H9 (cell line): ENCODE measurements at regions not wholly inside any gene's neighbourhood (a gene's known extent, or its start where the extent isn't known, plus 50 kb on each side); places are given as distances from the start of the nearest gene placed in this dataset.

Experiments
- DNase-seq: peaks from one replicate; pipeline ENCODE4 v3.0.0-alpha.2; 2017
- H2AFZ ChIP-seq: one replicate; pipeline ENCODE4 v1.6.1; 2013; ENCODE audit warnings: mild to moderate bottlenecking, low read length, control low read depth, moderate library complexity
- H2AK5ac ChIP-seq: 2 replicates; pipeline ENCODE4 v1.6.1; 2013; ENCODE audit warnings: low read length, control low read depth, mixed read lengths; ENCODE audit not compliant: insufficient read length
- H2BK120ac ChIP-seq: one replicate; pipeline ENCODE4 v1.6.1; 2013; ENCODE audit warnings: low read depth, mild to moderate bottlenecking, low read length, control low read depth, inconsistent platforms; ENCODE audit not compliant: poor library complexity, severe bottlenecking
- H2BK12ac ChIP-seq: 2 replicates; pipeline ENCODE4 v1.6.1; 2013; ENCODE audit warnings: low read length, control low read depth, mixed read lengths, low read depth; ENCODE audit not compliant: insufficient read length
- H2BK15ac ChIP-seq: 2 replicates; pipeline ENCODE4 v1.6.1; 2013; ENCODE audit warnings: low read depth, low read length, control low read depth
- H2BK20ac ChIP-seq: one replicate; pipeline ENCODE4 v1.6.1; 2013; ENCODE audit warnings: low read depth, mild to moderate bottlenecking, low read length, control low read depth, inconsistent platforms; ENCODE audit not compliant: poor library complexity, severe bottlenecking
- H2BK5ac ChIP-seq: 2 replicates; pipeline ENCODE4 v1.6.1; 2013; ENCODE audit warnings: low read length, control low read depth, mixed read lengths; ENCODE audit not compliant: insufficient read length
- H3K14ac ChIP-seq: 2 replicates; pipeline ENCODE4 v1.6.1; 2013; ENCODE audit warnings: low read length, control low read depth; ENCODE audit not compliant: insufficient read depth
- H3K18ac ChIP-seq: 2 replicates; pipeline ENCODE4 v1.6.1; 2013; ENCODE audit warnings: low read depth, mild to moderate bottlenecking, mixed read lengths, low read length, control low read depth; ENCODE audit not compliant: insufficient read length
- H3K23ac ChIP-seq: 2 replicates; pipeline ENCODE4 v1.6.1; 2013; ENCODE audit warnings: low read length, control low read depth, mixed read lengths, low read depth; ENCODE audit not compliant: insufficient read length
- H3K23me2 ChIP-seq: 2 replicates; pipeline ENCODE4 v1.6.1; 2013; ENCODE audit warnings: low read depth, mild to moderate bottlenecking, mixed read lengths, low read length, control low read depth; ENCODE audit not compliant: insufficient read length, poor library complexity, severe bottlenecking
- H3K27ac ChIP-seq: 2 replicates; pipeline ENCODE4 v1.5.1; 2013; ENCODE audit warnings: low read length, control low read depth, mixed read lengths, low read depth; ENCODE audit not compliant: insufficient read length
- H3K27me3 ChIP-seq: 2 replicates; pipeline ENCODE4 v1.6.1; 2013; ENCODE audit warnings: low read length, control low read depth, inconsistent platforms; ENCODE audit not compliant: insufficient read depth
- H3K4ac ChIP-seq: 2 replicates; pipeline ENCODE4 v1.6.1; 2013; ENCODE audit warnings: low read depth, mild to moderate bottlenecking, control low read depth, inconsistent platforms, low read length, moderate library complexity
- H3K4me1 ChIP-seq: 2 replicates; pipeline ENCODE4 v1.6.1; 2013; ENCODE audit warnings: low read length, control low read depth, inconsistent platforms; ENCODE audit not compliant: insufficient read depth
- H3K4me2 ChIP-seq: 2 replicates; pipeline ENCODE4 v1.6.1; 2013; ENCODE audit warnings: low read length, control low read depth, mixed read lengths; ENCODE audit not compliant: insufficient read length, insufficient read depth
- H3K56ac ChIP-seq: 2 replicates; pipeline ENCODE4 v1.6.1; 2013; ENCODE audit warnings: low read depth, mild to moderate bottlenecking, mixed read lengths, low read length, control low read depth; ENCODE audit not compliant: insufficient read length
- H3K79me1 ChIP-seq: 2 replicates; pipeline ENCODE4 v1.6.1; 2013; ENCODE audit warnings: low read depth, mild to moderate bottlenecking, moderate library complexity, low read length, control low read depth, inconsistent platforms; ENCODE audit not compliant: insufficient read depth, poor library complexity, severe bottlenecking
- H3K79me2 ChIP-seq: 2 replicates; pipeline ENCODE4 v1.6.1; 2013; ENCODE audit warnings: low read length, control low read depth, inconsistent platforms; ENCODE audit not compliant: insufficient read depth
- H3K9ac ChIP-seq: 2 replicates; pipeline ENCODE4 v1.6.1; 2013; ENCODE audit warnings: low read length, control low read depth, mixed read lengths; ENCODE audit not compliant: insufficient read length; ENCODE audit errors: extremely low read depth
- H3K9me3 ChIP-seq: one replicate; pipeline ENCODE4 v1.6.1; 2013; ENCODE audit warnings: low read depth, low read length, inconsistent platforms; ENCODE audit not compliant: control insufficient read depth
- H3T11ph ChIP-seq: one replicate; pipeline ENCODE4 v1.6.1; 2013; ENCODE audit warnings: mild to moderate bottlenecking, low read length, control low read depth, inconsistent platforms
- H4K20me1 ChIP-seq: one replicate; pipeline ENCODE4 v1.6.1; 2013; ENCODE audit not compliant: control insufficient read depth, insufficient read length, insufficient read depth
- H4K5ac ChIP-seq: 2 replicates; pipeline ENCODE4 v1.6.1; 2013; ENCODE audit warnings: low read depth, mild to moderate bottlenecking, mixed read lengths, low read length, control low read depth; ENCODE audit not compliant: insufficient read length
- H4K8ac ChIP-seq: replicated peaks from 2 replicates; pipeline ENCODE4 v1.6.1; 2013; ENCODE audit warnings: low read length, control low read depth, mixed read lengths, low read depth; ENCODE audit not compliant: insufficient read length
- H4K91ac ChIP-seq: 2 replicates; pipeline ENCODE4 v1.6.1; 2013; ENCODE audit warnings: low read depth, mild to moderate bottlenecking, moderate library complexity, mixed read lengths, low read length, control low read depth; ENCODE audit not compliant: insufficient read length
- H3K27ac Mint-ChIP-seq, 3 experiments: 2 replicates in 2 of 3; 3 replicates in 1 of 3; pipeline ENCODE4 v1.8.0; 2020 to 2021; ENCODE audit warnings: mixed read lengths in 3 of 3, mild to moderate bottlenecking in 1 of 3, moderate library complexity in 1 of 3
- H3K27me3 Mint-ChIP-seq: 2 replicates; pipeline ENCODE4 v1.8.0; 2021; ENCODE audit warnings: low read depth, mild to moderate bottlenecking, moderate library complexity, mixed read lengths
- H3K36me3 Mint-ChIP-seq, 3 experiments: 2 replicates in 2 of 3; 3 replicates in 1 of 3; pipeline ENCODE4 v1.8.0; 2020 to 2021; ENCODE audit warnings: low read depth in 3 of 3, mixed read lengths in 3 of 3; ENCODE audit not compliant: insufficient read depth in 1 of 3
- H3K4me1 Mint-ChIP-seq, 2 experiments: 2 replicates each; pipeline ENCODE4 v1.8.0; 2020; ENCODE audit warnings: mixed read lengths in 2 of 2
- H3K4me3 Mint-ChIP-seq, 2 experiments: 2 replicates in 1 of 2; 3 replicates in 1 of 2; pipeline ENCODE4 v1.8.0; 2020 to 2021; ENCODE audit warnings: mild to moderate bottlenecking in 2 of 2, mixed read lengths in 2 of 2, moderate library complexity in 1 of 2
- H3K9me3 Mint-ChIP-seq, 2 experiments: 2 replicates in 1 of 2; 3 replicates in 1 of 2; pipeline ENCODE4 v1.8.0; 2020; ENCODE audit warnings: mild to moderate bottlenecking in 2 of 2, mixed read lengths in 2 of 2, moderate library complexity in 1 of 2
- CTCF ChIP-seq: fragments of 200-600 bp; sonication (generic); conservative IDR thresholded peaks from 3 replicates; pipeline ENCODE4 v1.8.0; 2021; ENCODE audit warnings: antibody characterized with exemption, mild to moderate bottlenecking
- WGBS: extraction: QIAGEN DNeasy Blood & Tissue Kit; methylation state at CpG from one replicate; pipeline ENCODE4 v1.1.7; 2013; ENCODE audit warnings: missing lambda C conversion rate, low lambda C conversion rate, mixed read lengths; ENCODE audit not compliant: insufficient read length; ENCODE audit errors: extremely low coverage; 5-methylcytosine and 5-hydroxymethylcytosine counted together

- Histone ChIP-seq H2AK5ac (no peak overlapping the region), H3K79me1 (no peaks in the 10 kb centered on the region), H2BK20ac (no peak overlapping the region), H2BK5ac (no peak overlapping the region), H3K18ac (no peak overlapping the region), H3K4ac (no peak overlapping the region), H3K56ac (no peak overlapping the region), H3K79me2 (no peaks in the 10 kb centered on the region), H2AFZ (no peak overlapping the region), H3K4me2 (no peak overlapping the region), H2BK15ac (no peak overlapping the region), H4K20me1 (no peaks in the 10 kb centered on the region), H2BK12ac (no peak overlapping the region), H3K27ac (no peak overlapping the region), H3K4me1 (no peaks in the 10 kb centered on the region), H4K8ac (no peak overlapping the region), H3K23me2 (no peaks in the 10 kb centered on the region), H3K14ac (no peak overlapping the region), H4K5ac (no peak overlapping the region), H3K9me3 (no peaks in the 10 kb centered on the region), H2BK120ac (no peak overlapping the region), H3K9ac (no peak overlapping the region), H4K91ac (no peak overlapping the region), H3K23ac (no peak overlapping the region), H3K27me3 (no peaks in the 10 kb centered on the region), H3T11ph (no peak overlapping the region)
- DNase-seq: no peak
- no peak overlapping the region for H3K4me3 Mint-ChIP-seq
- H3K27ac Mint-ChIP-seq: no peak overlapping the region
- peaks cover 4% of the 10 kb centered on the region for H3K27me3 Mint-ChIP-seq
- H3K4me1 Mint-ChIP-seq: peaks cover 6 to 13% of the 10 kb centered on the region in 2 experiments
- WGBS: no CpG with 5 or more reads among the region's 16 CpGs
- no peak for TF ChIP-seq CTCF
- peaks cover 0 to 4% of the 10 kb centered on the region in 2 experiments; a peak in 2 of 5 replicates for H3K9me3 Mint-ChIP-seq
- H3K36me3 Mint-ChIP-seq: no peaks in the 10 kb centered on the region
Observed at GRCh38 chr17:83175119-83175821, 95.9 kb downstream of the METRNL start.
